ENCODE measurements at regions not wholly inside any gene's neighbourhood (a gene's known extent, or its start where the extent isn't known, plus 50 kb on each side); places are given as distances from the start of the nearest gene placed in this dataset.

- no peak for DNase-seq (ENCODE audit: low read depth)
Observed at GRCh38 chr14:71692496-71692895, 239.7 kb upstream of the RGS6 start.

GRCh38 chr14:71693381-71693780 lies 238.8 kb upstream of the RGS6 start:
- H3K4me3 ChIP-seq (ENCODE audit: low read depth, low read length): no peak overlapping the region
- peak; percentile 67 for DNase-seq (ENCODE audit: low read depth)

More at GRCh38 chr14:71692496-71692895, 239.7 kb upstream of the RGS6 start:
- no peak overlapping the region for H3K4me3 ChIP-seq (ENCODE audit: low read depth, low read length)

- H3K4me3 ChIP-seq (ENCODE audit: low read depth, low read length): no peak overlapping the region
- no peak for DNase-seq (ENCODE audit: low read depth)
Observed at GRCh38 chr14:71694591-71695530, 237.4 kb upstream of the RGS6 start.

GRCh38 chr14:71695611-71696350 lies 236.4 kb upstream of the RGS6 start:
- no peak for DNase-seq (ENCODE audit: low read depth)
- no peak overlapping the region for H3K4me3 ChIP-seq (ENCODE audit: low read depth, low read length)

- no peak for DNase-seq (ENCODE audit: low read depth)
- H3K4me3 ChIP-seq (ENCODE audit: low read depth, low read length): no peak overlapping the region
Observed at GRCh38 chr14:71698027-71698426, 234.2 kb upstream of the RGS6 start.

- H3K4me3 ChIP-seq (ENCODE audit: low read depth, low read length): no peak overlapping the region
Observed at GRCh38 chr14:71698673-71699072, 233.6 kb upstream of the RGS6 start.

GRCh38 chr14:71701990-71702389 lies 230.2 kb upstream of the RGS6 start:
- no peak overlapping the region for H3K4me3 ChIP-seq (ENCODE audit: low read depth, low read length)
- no peak for DNase-seq (ENCODE audit: low read depth)

More at GRCh38 chr14:71698673-71699072, 233.6 kb upstream of the RGS6 start:
- DNase-seq (ENCODE audit: low read depth): no peak

GRCh38 chr14:71702786-71703185 lies 229.4 kb upstream of the RGS6 start:
- no peak overlapping the region for H3K4me3 ChIP-seq (ENCODE audit: low read depth, low read length)
- DNase-seq (ENCODE audit: low read depth): no peak

- DNase-seq (ENCODE audit: low read depth): no peak
Observed at GRCh38 chr14:71703477-71703876, 228.8 kb upstream of the RGS6 start.

GRCh38 chr14:71704210-71704609 lies 228.0 kb upstream of the RGS6 start:
- DNase-seq (ENCODE audit: low read depth): no peak
- H3K4me3 ChIP-seq (ENCODE audit: low read depth, low read length): no peak overlapping the region

More at GRCh38 chr14:71703477-71703876, 228.8 kb upstream of the RGS6 start:
- H3K4me3 ChIP-seq (ENCODE audit: low read depth, low read length): no peak overlapping the region

GRCh38 chr14:71705460-71705859 lies 226.8 kb upstream of the RGS6 start:
- H3K4me3 ChIP-seq (ENCODE audit: low read depth, low read length): no peak overlapping the region
- no peak for DNase-seq (ENCODE audit: low read depth)

GRCh38 chr14:71709076-71709475 lies 223.2 kb upstream of the RGS6 start:
- no peak overlapping the region for H3K4me3 ChIP-seq (ENCODE audit: low read depth, low read length)
- DNase-seq (ENCODE audit: low read depth): no peak

GRCh38 chr14:71709987-71710386 lies 222.2 kb upstream of the RGS6 start:
- no peak overlapping the region for H3K4me3 ChIP-seq (ENCODE audit: low read depth, low read length)
- DNase-seq (ENCODE audit: low read depth): no peak

GRCh38 chr14:71711125-71711524 lies 221.1 kb upstream of the RGS6 start:
- no peak for DNase-seq (ENCODE audit: low read depth)

GRCh38 chr14:71711619-71712018 lies 220.6 kb upstream of the RGS6 start:
- DNase-seq (ENCODE audit: low read depth): peak; percentile 92
- H3K4me3 ChIP-seq (ENCODE audit: low read depth, low read length): no peak overlapping the region

More at GRCh38 chr14:71711125-71711524, 221.1 kb upstream of the RGS6 start:
- no peak overlapping the region for H3K4me3 ChIP-seq (ENCODE audit: low read depth, low read length)

- no peak overlapping the region for H3K4me3 ChIP-seq (ENCODE audit: low read depth, low read length)
- DNase-seq (ENCODE audit: low read depth): no peak
Observed at GRCh38 chr14:71712478-71712877, 219.8 kb upstream of the RGS6 start.

GRCh38 chr14:71713016-71713415 lies 219.2 kb upstream of the RGS6 start:
- no peak for DNase-seq (ENCODE audit: low read depth)
- H3K4me3 ChIP-seq (ENCODE audit: low read depth, low read length): no peak overlapping the region

- H3K4me3 ChIP-seq (ENCODE audit: low read depth, low read length): no peak overlapping the region
- no peak for DNase-seq (ENCODE audit: low read depth)
Observed at GRCh38 chr14:71713451-71713850, 218.8 kb upstream of the RGS6 start.

GRCh38 chr14:71714225-71714624 lies 218.0 kb upstream of the RGS6 start:
- H3K4me3 ChIP-seq (ENCODE audit: low read depth, low read length): no peak overlapping the region
- DNase-seq (ENCODE audit: low read depth): peak; percentile 75

GRCh38 chr14:71716041-71716772 lies 216.0 kb upstream of the RGS6 start:
- DNase-seq (ENCODE audit: low read depth): peak; percentile 68
- no peak overlapping the region for H3K4me3 ChIP-seq (ENCODE audit: low read depth, low read length)

All from skeletal muscle cell (primary cell).